C4-2B (cell line): ENCODE measurements at regions not wholly inside any gene's neighbourhood (a gene's known extent, or its start where the extent isn't known, plus 50 kb on each side); places are given as distances from the start of the nearest gene placed in this dataset.

Experiments
- H3K27ac ChIP-seq: fragments of 450-650 bp; 2 replicates; pipeline ENCODE4 v1.5.1; 2017
- ZFX ChIP-seq: fragments of 450-650 bp; IDR thresholded peaks from 2 replicates; pipeline ENCODE4 v1.6.1; 2017
- TF ChIP-seq, protein P1 (sequence below): fragments of 450-650 bp; conservative IDR thresholded peaks from 2 replicates; pipeline ENCODE4 v1.5.1; 2017; ENCODE audit warnings: mild to moderate bottlenecking

DNA sequence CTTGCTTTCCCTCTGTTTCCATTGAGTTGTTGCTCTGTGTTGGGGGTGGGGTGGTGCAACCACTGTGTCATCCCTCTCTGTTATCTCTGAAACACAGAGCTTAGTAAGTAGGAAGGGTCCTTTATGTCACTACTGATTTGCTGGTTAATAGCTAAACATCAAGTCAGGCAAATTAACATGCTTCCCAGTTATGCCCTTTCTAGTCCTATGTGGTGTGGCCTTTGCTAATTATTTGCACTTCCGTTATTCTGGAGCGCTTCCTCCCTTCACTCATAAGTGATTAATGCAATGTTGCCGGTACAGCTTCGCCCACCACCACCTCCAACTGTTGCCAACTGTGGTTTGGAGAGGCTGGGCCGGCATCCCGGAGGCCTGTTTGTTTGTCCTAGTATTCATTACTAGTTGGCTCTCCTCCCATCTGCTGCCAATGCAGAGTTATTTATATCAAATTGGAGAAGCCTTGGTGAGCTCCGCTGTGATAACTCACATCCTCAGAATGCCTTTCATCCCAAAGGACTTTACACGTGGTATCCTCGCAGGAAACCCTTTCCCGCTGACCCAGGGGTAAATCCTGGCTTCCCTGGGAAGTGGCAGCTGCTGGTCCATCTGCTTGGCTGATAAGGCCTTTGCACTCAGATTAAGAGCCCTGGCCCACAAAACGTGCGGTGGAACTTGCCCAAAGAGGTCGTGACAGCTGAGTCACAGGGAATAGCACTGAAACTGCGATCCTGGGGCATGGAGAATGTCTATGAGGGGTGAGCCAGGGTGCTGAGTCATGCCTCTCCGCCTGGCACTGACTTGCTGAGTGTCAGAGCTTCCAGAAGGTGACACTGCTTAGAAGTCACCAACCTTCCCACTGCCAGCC is 72.0 kb upstream of the ZCCHC2 start:
- H3K27ac ChIP-seq: peak overlapping the region; percentile 69

DNA sequence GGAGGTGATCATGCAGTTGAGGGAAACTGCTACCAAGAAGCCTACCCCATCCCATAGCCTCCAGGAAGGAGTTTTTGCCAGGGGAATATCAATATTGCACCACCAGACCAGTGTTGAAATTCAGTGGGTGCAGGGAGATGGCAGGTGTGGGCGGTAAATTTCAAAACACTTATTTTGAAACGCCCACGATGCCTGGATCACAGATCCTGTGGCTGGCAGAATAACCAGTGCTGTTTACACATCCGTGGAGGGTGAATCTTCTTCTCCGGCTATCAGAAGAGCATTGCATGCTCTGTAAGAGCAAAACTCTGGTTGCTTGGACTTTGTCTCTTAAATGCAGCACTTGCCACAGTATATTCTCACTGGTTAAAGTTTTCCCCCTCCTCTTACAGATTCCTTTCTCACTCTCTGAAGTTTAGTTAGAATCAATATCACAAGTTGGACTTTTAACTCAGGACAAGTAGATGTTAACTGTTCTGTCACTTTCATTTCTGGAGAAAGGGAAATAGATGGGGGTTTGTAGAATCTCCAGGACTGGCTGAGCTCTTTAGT is 70.5 kb upstream of the ZCCHC2 start:
- TF ChIP-seq ZFX: no peak
- H3K27ac ChIP-seq: no peak overlapping the region

More for the DNA sequence above, 72.0 kb upstream of the ZCCHC2 start:
- no peak for TF ChIP-seq ZFX

DNA sequence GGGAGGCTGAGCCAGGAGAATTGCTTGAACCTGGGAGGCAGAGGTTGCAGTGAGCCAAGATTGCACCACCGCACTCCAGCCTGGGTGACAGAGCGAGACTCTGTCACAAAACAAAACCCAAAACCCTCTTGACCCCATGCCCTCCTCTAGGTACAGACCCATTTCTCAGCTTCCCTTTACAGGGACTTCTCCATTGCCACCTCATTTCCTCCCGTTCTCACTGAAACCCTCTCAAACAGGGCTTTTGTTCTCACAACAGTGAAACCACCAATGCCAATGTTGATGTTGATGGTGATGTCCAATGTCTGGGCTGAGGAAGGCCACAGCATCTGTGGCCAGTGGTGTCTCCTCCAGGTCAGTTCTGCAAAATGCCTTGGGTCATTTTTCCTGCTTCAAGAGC is 69.0 kb upstream of the ZCCHC2 start:
- H3K27ac ChIP-seq: no peak overlapping the region
- TF ChIP-seq, protein P1, sequence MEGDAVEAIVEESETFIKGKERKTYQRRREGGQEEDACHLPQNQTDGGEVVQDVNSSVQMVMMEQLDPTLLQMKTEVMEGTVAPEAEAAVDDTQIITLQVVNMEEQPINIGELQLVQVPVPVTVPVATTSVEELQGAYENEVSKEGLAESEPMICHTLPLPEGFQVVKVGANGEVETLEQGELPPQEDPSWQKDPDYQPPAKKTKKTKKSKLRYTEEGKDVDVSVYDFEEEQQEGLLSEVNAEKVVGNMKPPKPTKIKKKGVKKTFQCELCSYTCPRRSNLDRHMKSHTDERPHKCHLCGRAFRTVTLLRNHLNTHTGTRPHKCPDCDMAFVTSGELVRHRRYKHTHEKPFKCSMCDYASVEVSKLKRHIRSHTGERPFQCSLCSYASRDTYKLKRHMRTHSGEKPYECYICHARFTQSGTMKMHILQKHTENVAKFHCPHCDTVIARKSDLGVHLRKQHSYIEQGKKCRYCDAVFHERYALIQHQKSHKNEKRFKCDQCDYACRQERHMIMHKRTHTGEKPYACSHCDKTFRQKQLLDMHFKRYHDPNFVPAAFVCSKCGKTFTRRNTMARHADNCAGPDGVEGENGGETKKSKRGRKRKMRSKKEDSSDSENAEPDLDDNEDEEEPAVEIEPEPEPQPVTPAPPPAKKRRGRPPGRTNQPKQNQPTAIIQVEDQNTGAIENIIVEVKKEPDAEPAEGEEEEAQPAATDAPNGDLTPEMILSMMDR: no peak
- no peak for TF ChIP-seq ZFX

DNA sequence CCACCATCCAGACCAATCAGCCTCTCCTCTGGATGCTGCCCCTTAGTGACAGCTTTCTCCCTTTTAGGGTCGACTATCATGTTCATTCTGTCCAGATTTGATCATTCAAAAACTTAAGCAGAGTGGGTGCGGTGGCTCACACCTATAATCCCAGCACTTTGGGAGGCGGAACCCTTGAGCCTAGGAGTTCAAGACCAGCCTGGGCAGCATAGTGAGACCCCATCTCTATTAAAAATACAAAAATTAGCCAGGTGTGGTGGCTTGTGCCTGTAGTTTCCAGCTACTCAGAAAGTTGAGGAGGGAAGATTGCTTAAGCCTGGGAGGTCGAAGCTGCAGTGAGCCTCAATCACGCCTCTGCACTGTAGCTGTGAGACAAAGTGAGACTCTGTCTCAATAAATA is 68.3 kb upstream of the ZCCHC2 start:
- TF ChIP-seq, protein P1: no peak
- no peak for TF ChIP-seq ZFX
- H3K27ac ChIP-seq: no peak overlapping the region

DNA sequence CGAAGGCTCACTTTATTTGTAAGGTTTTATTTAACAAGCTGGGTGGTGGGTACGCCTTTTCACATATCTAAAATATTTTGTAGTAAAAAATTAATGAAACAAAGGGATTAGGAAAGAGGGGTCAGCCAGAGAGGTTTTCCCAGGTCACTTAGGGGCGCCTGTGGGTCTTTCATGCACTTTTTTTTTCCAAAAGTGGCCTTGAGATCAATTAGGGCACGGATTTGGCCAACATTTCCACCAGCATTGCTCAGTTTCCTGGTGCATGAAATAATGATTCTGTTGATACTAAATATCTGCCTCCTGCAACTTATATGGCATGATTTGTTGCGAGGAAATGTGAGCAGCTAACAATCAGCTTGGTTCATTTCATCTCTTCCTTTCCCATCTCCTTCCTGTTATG is 67.6 kb upstream of the ZCCHC2 start:
- TF ChIP-seq, protein P1: no peak
- no peak for TF ChIP-seq ZFX
- no peak overlapping the region for H3K27ac ChIP-seq

DNA sequence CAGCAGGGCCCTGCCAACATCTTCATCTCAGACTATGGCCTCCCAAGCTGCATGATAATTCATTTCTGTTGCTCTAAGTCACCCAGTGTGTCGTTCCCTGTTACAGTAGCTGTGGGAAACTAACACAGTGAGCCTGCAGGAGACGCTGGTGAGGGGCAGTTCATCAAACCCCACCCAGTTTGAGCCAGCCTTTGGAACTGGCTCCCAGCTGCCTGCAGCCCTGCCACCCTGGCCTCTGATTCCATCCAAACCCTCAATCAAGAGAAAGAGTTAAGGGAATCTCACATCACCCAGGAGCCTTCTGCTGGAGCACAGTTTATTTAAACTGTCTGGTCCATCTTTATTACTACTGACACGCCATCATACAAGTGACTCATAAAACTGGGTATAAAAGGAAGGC is 64.9 kb upstream of the ZCCHC2 start:
- H3K27ac ChIP-seq: no peak overlapping the region
- TF ChIP-seq, protein P1: no peak
- TF ChIP-seq ZFX: no peak

DNA sequence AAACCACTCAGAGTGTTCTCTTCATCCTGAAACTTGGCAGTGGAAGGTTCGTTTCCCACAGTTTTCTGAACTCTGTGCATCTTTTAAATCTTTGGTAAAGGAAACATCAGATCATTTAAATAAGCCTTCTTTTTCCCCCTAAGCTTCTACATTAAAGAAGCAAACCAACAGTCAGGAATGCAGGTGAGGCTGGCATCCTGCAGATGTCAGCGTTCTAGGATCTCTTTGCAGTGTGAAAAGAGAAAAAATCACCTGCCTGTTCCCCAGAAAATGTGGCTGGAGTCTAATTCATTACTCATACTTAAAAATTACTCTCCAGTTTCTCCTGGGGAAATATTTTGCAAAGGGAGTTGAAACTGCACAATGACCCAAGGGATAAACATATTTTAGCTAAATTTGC is 64.5 kb upstream of the ZCCHC2 start:
- H3K27ac ChIP-seq: no peak overlapping the region
- no peak for TF ChIP-seq ZFX
- TF ChIP-seq, protein P1: no peak; the same call in 1 of the 2 replicates

DNA sequence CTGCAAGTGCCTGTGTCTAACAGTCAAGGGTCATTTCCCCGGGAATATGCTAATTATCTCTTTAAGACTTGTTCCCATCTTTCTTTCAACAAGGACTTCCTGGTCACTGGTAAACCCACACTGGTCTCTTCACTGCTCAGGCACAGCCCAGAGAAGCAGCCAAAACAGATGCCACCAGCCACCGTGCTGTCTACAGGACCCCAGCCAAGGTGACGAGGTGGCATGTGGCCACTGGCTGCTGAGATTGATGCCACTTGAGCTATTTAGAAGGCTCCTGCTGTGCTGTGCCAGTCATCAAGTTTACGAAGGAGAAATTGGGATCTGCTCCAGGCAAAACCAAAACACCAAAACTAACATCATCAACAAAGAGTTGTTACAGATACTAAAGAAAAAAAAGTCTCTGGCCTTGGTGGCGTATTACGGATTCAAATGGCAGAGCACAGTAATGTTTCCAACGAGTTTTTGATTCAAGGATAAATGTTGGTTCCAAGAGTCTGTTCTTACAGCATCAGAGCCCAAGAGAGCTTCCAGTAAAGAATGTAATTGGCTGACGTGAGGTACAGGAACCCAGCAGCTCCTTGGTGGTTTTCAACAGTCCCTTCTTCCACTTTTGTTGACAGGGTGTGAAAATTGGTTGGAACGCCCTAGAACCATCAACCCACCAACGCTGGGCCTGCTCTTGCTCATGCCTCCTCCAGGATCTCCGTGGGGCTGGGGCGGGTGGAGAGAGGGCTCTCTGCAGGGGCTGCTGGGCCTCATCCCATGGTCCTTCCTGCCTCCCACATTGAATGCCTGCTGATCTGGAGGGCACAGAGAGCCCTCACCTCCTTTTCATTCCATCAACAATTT is 63.7 kb upstream of the ZCCHC2 start:
- TF ChIP-seq, protein P1: no peak
- no peak for TF ChIP-seq ZFX
- no peak overlapping the region for H3K27ac ChIP-seq
